ENCODE measurements at regions not wholly inside any gene's neighbourhood (a gene's known extent, or its start where the extent isn't known, plus 50 kb on each side); places are given as distances from the start of the nearest gene placed in this dataset.

GRCh38 chr3:124566701-124567100, 163.6 kb upstream of the UMPS start:
- TF ChIP-seq CTCF (IDR thresholded peaks at IDR 0.05; ENCODE audit: low read depth, low read length) = no peak
- no peak for DNase-seq (ENCODE audit: extremely low read depth, low read depth)

- no peak for TF ChIP-seq CTCF (IDR thresholded peaks at IDR 0.05; ENCODE audit: low read depth, low read length)
- DNase-seq (ENCODE audit: extremely low read depth, low read depth) = no peak
Measured at GRCh38 chr3:124567179-124567578, 163.1 kb upstream of the UMPS start.

- TF ChIP-seq CTCF (IDR thresholded peaks at IDR 0.05; ENCODE audit: low read depth, low read length) = no peak
- DNase-seq (ENCODE audit: extremely low read depth, low read depth) = no peak
Measured at GRCh38 chr3:124569761-124570160, 160.5 kb upstream of the UMPS start.

DNA sequence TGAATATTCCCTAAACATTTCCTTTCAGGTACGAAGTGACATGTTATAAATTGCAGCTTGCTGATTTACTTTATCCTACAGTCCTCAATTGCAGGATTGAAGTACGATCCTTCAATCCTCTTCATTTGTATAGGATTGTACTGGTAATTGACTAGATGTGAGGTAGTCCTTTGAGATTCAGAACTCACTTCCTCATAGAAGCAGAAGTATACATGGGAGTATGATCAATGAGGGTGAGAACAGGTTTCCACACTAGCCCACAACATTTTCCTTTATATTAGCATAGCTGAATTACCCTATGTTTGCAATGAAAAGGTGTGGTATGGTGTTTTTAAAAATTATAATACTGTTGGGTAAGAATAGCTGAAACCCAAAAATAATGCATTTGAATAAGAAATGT, 160.0 kb upstream of the UMPS start:
- DNase-seq (ENCODE audit: extremely low read depth, low read depth) = no peak

GRCh38 chr3:124572851-124573405, 157.3 kb upstream of the UMPS start:
- DNase-seq (ENCODE audit: extremely low read depth, low read depth) = no peak
- TF ChIP-seq CTCF (IDR thresholded peaks at IDR 0.05; ENCODE audit: low read depth, low read length) = no peak

More for the DNA sequence above, 160.0 kb upstream of the UMPS start:
- no peak for TF ChIP-seq CTCF (IDR thresholded peaks at IDR 0.05; ENCODE audit: low read depth, low read length)

- no peak for DNase-seq (ENCODE audit: extremely low read depth, low read depth)
Measured at GRCh38 chr3:124574012-124574411, 156.2 kb upstream of the UMPS start.

More at GRCh38 chr3:124574012-124574411, 156.2 kb upstream of the UMPS start:
- no peak for TF ChIP-seq CTCF (IDR thresholded peaks at IDR 0.05; ENCODE audit: low read depth, low read length)
